ENCODE measurements at regions not wholly inside any gene's neighbourhood (a gene's known extent, or its start where the extent isn't known, plus 50 kb on each side); places are given as distances from the start of the nearest gene placed in this dataset.

GRCh38 chr13:39149896-39150295 is 111.6 kb downstream of the NHLRC3 start:
- DNase-seq (no peak), ATAC-seq (no peak)
- intact Hi-C loops (cut with DNase I, micrococcal nuclease) = loop anchor here in 1 of 2 donors (5.0 to 10.0 kb wide), 2 partner anchors 105 to 462 kb away; no protein-coding TSS in a partner anchor

DNA sequence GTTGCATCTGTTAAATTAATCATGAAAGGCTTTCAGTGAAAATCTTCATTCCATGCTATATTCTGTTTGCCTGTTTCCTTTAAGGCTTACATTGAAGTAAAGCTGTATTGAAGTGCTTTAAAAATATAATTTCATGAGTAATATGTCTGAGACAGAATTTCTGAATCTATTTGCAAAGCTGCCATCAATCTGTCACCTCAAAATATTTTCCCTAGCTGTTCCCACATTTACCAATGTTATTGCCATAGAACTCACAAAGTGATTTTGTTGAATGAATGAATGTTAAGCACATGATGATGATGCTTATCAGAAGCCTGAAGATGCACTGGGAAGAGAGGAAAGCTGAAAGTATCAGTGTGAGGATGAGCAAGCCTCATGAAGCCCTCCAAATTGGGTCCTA is 115.8 kb downstream of the NHLRC3 start:
- DNase-seq = no peak
- intact Hi-C loops (cut with DNase I, micrococcal nuclease) = no loop called here
- no peak for ATAC-seq

DNA sequence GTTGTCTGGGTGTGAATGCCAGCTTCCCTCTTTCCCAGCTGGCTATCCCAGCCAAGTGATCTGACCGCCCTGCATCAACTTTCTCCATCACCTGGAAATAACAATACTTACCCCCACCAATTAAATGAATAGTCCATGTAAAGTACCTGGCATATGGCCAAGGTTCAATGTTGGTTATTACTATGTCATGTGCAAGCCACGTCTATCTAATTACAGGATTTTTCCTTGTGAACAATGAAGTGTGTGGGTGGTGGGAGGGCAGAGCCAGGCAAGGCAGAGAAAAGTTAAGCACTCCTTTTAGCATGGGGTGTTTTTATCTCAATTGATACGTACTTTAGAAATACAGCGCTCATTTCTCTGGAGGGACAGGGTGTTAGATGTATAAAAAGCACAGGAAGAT is 121.1 kb downstream of the NHLRC3 start:
- ATAC-seq = no peak
- intact Hi-C loops (cut with DNase I, micrococcal nuclease) = no loop called here
- DNase-seq = no peak

DNA sequence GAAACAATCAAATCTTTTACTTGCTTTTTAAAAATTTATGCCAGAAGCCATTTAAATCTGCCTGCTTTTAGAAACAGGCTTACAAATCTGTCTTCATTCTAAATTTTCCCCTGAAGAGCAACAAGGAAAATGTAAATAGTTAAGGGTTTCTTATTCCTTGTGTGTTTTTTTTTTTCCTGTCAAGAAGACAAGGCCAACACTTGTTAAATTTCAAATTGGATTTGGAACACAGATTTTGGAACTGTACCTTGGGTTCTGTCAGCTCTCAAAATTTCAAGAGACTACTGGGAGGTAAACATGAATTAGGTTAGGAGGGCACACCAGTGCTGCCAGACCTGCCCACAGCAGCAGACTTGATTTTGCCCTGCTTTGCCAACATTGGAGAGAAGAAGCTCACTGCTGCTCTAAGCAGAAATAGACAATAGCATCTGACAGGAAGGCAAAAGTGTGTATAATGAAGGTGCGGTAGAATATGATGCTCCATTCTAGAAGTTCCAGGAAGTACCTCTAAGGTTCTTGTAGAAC is 121.7 kb downstream of the NHLRC3 start:
- no peak for ATAC-seq
- DNase-seq = no peak
- intact Hi-C loops (cut with DNase I, micrococcal nuclease) = no loop called here

DNA sequence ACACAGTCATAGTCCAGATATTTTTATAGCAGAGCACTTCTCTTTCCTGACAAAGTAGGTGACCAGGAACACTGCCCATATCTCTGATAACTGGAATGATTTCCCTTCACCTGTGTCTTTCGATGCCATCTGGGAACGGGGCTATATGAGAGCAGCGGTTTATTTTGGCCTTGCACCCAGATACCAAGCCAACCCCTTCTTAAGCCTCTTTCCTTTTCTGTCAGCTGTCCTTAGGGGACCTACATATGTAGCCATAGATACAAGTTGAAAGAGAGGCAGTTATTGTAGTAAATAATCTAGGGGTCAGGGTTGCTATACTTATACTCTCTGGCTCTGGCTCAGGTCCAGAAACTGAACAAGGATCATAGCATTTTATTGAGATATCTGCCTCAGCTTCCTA is 128.8 kb downstream of the NHLRC3 start:
- intact Hi-C loops (cut with DNase I, micrococcal nuclease) = no loop called here
- DNase-seq (no peak), ATAC-seq (no peak)

DNA sequence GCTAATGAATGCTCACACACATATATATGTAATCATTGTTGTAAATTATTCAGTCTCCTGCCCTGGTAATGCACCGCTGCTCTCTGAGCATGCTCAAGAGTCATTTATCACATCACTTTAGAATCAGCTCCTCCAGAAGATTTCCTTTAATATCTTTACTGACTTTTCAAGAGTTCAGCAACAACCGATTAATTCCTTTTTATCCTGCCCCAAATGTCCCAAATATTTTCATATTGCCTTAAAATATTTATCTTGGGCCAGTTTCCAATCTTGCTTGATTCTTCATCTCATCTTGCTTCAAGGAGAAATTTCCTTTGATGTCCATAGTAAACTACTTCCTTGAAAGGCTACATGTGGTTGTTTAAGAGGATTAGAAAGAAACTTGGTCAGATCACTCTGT is 132.5 kb downstream of the NHLRC3 start:
- no peak for ATAC-seq
- no peak for DNase-seq
- intact Hi-C loops (cut with DNase I, micrococcal nuclease) = no loop called here

DNA sequence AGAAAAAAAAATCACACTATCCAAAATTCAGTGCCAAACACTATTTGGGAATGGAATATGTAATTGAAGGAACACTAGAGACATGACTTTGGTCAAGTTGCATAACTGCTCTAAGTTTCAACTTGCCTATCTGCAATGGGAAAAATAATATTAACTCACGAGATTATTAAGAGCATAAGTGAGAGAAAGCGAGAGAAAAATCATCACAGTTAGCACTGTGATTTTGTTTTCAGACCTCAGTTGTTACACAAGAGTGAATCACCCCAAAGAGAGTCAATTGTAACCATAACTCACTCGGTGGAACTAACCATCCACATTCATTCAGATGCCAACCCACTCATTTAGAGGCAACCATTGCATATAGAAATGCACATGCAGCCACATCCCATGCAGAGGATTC is 147.1 kb downstream of the NHLRC3 start:
- DNase-seq (no peak), ATAC-seq (no peak)
- intact Hi-C loops (cut with DNase I, micrococcal nuclease) = no loop called here

DNA sequence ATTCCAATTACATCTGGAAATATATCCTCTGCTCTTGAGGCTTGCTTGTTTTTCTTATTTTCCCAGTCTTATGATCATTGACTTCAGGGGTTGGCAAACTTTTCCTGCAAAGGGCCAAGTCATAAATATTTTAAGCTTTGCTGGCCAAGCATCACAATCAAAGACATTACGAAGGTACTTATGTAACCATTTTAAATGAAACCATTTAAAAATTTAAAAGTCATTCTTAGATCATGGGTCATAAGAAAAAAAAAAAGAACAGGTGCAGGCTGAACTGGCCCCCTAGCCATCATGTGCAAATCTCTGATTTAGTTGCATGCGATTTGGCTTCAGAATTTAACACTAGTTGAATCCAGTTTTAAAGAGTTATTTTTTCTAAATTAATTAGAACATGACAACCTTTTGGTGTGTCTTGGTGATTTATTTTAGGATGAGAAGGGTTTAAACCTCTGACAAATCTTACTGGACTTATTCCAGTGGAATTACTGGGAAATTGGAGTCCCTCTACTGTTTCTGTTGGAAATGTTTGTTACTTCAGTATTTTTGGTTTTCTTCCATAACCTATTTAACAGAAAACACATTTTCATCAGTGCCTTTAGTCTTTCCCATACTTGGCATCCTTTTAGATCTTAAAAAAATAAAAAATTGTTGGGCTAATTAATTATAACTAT is 148.1 kb downstream of the NHLRC3 start:
- intact Hi-C loops (cut with DNase I, micrococcal nuclease) = no loop called here
- DNase-seq = no peak
- no peak for ATAC-seq

- ATAC-seq (no peak), DNase-seq (no peak)
- intact Hi-C loops (cut with DNase I, micrococcal nuclease) = no loop called here
Observed at GRCh38 chr13:39189778-39190177, 151.5 kb downstream of the NHLRC3 start.

- DNase-seq = no peak
- no peak for ATAC-seq
- intact Hi-C loops (cut with DNase I, micrococcal nuclease) = no loop called here
Observed at GRCh38 chr13:39196965-39197646, 158.8 kb downstream of the NHLRC3 start.

DNA sequence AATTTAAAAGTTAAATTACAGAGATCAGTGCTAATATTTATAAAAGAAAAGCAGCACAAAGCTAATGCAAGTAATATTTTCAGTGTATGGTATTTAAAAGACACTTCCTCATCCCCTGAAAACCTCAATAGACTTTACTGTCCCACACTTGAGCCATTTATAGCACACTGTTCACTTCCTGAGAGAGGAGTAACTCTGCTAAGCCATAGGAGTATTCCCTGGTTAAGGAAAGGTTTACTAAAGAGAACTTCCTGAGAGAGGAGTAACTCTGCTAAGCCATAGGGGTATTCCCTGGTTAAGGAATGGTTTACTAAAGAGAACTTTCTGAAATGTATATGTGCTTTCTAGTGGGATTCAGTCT is 159.4 kb downstream of the NHLRC3 start:
- no peak for ATAC-seq

GRCh38 chr13:39200249-39200910 is 162.1 kb downstream of the NHLRC3 start:
- no peak for DNase-seq
- intact Hi-C loops (cut with DNase I, micrococcal nuclease) = no loop called here
- no peak for ATAC-seq

More for the DNA sequence above, 159.4 kb downstream of the NHLRC3 start:
- DNase-seq = no peak
- intact Hi-C loops (cut with DNase I, micrococcal nuclease) = no loop called here

DNA sequence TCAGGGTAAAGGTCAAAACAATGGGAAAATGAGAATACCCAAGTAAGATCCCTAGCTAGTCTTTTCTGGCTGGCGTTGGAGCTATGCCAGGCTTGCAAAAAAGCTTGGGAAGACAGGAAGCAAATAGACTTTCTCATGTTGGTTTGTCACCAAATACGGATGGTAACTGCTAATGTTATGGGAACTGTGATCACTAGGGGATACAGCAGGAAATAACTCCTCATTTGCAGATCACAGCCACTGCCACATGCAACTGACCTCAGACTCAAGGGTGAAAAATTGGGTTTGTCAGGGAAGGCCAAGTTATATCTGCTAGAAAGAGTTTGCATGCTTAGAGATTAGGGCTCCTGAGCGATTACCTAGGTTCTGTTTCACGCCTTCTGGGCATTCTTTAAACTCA is 162.9 kb downstream of the NHLRC3 start:
- intact Hi-C loops (cut with DNase I, micrococcal nuclease) = no loop called here
- DNase-seq = no peak
- ATAC-seq = no peak

DNA sequence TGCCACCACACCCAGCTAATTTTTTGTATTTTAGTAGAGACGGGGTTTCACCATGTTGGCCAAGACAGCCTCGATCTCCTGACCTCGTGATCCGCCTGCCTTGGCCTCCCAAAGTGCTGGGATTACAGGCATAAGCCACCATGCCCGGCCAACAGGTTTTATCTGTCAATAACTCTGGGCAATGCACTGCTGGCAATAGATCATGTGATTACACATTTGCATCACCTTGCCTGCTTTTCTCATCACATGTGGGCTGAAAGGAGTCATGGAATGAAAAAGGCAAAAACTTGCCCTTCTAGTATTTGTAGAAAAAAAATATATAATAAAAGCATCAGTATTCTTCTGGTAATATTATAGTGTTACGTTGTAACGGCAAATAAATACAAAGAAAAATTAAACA is 164.5 kb downstream of the NHLRC3 start:
- intact Hi-C loops (cut with DNase I, micrococcal nuclease) = no loop called here

DNA sequence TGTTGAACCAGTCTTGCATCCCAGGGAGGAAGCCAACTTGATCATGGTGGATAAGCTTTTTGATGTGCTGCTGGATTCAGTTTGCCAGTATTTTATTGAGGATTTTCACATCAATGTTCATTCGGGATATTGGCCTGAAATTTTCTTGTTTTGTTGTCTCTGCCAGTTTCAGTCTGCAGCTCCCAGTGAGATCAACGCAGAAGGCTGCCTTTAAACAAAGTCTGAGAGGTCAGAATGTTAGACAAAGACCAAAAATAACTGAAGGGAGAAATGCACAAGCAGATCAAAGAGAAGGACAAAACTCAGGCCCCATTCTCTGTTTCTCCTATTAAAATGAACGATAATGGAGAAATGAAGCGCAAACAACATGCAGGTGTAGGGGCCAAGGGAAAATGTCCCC is 170.4 kb downstream of the NHLRC3 start:
- ATAC-seq (no peak), DNase-seq (no peak)
- intact Hi-C loops (cut with DNase I, micrococcal nuclease) = no loop called here

More for the DNA sequence above, 164.5 kb downstream of the NHLRC3 start:
- DNase-seq = no peak
- ATAC-seq = no peak

- intact Hi-C loops (cut with DNase I, micrococcal nuclease) = no loop called here
- ATAC-seq (no peak), DNase-seq (no peak)
Observed at GRCh38 chr13:39209731-39210531, 171.7 kb downstream of the NHLRC3 start.

- no peak for ATAC-seq
- DNase-seq = no peak
- intact Hi-C loops (cut with DNase I, micrococcal nuclease) = no loop called here
Observed at GRCh38 chr13:39210961-39211534, 172.8 kb downstream of the NHLRC3 start.

DNA sequence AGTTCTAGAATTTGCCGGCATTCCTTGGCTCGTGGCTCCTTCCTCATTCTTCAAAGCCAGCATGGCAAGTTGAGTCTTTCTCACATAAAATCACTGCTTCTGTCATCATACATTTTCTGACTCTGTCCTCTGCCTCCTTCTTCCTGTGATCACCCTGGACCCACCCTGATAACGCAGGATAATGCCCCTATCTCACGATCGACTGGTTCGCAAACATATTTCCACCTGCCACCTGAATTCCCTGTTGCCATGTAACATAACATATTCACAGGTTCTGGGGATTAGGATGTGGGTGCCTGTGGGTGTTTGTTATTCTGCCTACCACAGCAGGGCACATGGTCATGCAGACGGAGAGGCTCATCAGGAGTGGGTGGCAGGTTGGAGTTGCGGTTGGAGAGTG is 177.7 kb downstream of the NHLRC3 start:
- DNase-seq (no peak), ATAC-seq (no peak)

DNA sequence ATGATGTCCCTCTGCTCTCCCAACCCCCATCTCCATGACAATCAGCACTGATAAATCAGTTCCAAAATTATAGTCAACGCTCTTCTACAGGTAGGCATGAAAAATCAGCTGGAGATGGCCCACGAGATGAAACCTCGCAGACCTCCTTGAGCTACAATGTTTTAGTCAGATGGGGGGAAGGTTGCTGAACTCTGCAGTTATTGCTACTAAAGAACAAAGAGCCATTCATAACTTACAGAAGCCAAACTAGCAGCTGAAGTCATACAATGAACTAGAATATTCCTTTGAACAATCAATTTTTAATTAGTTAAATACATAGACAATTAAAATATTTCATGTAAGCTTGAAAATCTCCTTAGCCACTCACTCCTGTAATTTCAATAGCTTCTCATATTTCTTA is 179.2 kb downstream of the NHLRC3 start:
- ATAC-seq (no peak), DNase-seq (no peak)
- intact Hi-C loops (cut with DNase I, micrococcal nuclease) = no loop called here

More for the DNA sequence above, 177.7 kb downstream of the NHLRC3 start:
- intact Hi-C loops (cut with DNase I, micrococcal nuclease) = no loop called here
